GM12865 (cell line): ENCODE measurements at regions not wholly inside any gene's neighbourhood (a gene's known extent, or its start where the extent isn't known, plus 50 kb on each side); places are given as distances from the start of the nearest gene placed in this dataset.

Source experiments
- DNase-seq: peaks from one replicate; pipeline ENCODE4 v3.0.0; 2010; ENCODE audit warnings: low read depth
- H3K4me3 ChIP-seq: 2 replicates; pipeline ENCODE4 v1.5.1; 2011; ENCODE audit warnings: mild to moderate bottlenecking, low read depth, low read length, control low read depth
- CTCF ChIP-seq: IDR thresholded peaks from 2 replicates; pipeline ENCODE4 v1.5.1; 2011; ENCODE audit warnings: low read length, control low read depth, low read depth, inconsistent platforms; ENCODE audit not compliant: insufficient read depth; ENCODE audit errors: missing control alignments

GRCh38 chr19:57002710-57003109, 117.1 kb upstream of the USP29 start:
- DNase-seq = no peak
- TF ChIP-seq CTCF = no peak
- H3K4me3 ChIP-seq = no peak overlapping the region

- no peak for DNase-seq
- H3K4me3 ChIP-seq = no peak overlapping the region
- no peak for TF ChIP-seq CTCF
Measured at GRCh38 chr19:57004418-57004817, 115.4 kb upstream of the USP29 start.

DNA sequence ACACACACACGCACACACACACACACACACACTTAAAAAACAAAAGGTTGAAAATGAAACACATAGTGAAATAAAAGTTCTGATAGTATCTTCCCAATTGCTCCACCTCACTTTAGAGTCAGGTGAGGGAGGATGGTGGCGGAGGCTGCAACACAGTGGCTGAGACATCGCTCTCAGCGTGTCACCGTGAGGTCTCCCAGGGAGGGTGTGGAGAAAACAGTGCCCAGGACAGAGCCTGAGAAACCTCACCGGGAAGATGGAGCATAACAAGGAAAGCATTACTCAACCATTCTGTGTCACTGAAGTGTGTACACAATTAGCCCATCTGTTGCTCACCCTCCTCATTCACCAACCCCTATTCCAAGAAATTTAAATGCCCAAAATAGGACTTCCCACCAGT, 111.4 kb upstream of the USP29 start:
- H3K4me3 ChIP-seq = no peak overlapping the region
- no peak for DNase-seq
- no peak for TF ChIP-seq CTCF

DNA sequence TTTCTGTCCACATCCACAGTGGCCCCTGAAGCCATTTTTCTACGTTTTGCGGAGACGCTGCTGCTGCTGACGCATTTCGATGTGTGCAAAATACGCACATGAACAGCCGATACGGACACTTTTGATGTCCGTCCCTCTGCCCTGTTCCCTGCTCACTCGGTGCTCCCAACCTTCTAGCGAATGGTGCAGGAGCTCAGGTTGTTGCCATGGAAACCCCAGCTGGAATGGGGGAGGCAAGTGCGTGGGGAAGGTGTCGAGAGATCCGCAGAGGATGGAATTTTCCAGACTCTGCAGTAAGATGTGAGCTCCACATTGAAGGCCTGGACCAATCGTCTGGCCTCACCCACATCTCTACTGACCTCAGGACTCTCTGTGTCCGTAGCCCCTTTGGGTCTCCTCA, 109.2 kb upstream of the USP29 start:
- H3K4me3 ChIP-seq = no peak overlapping the region
- no peak for TF ChIP-seq CTCF
- DNase-seq = no peak

GRCh38 chr19:57016076-57016475, 103.7 kb upstream of the USP29 start:
- no peak overlapping the region for H3K4me3 ChIP-seq
- DNase-seq = no peak
- no peak for TF ChIP-seq CTCF

GRCh38 chr19:57016491-57016890, 103.3 kb upstream of the USP29 start:
- DNase-seq = no peak
- no peak for TF ChIP-seq CTCF
- no peak overlapping the region for H3K4me3 ChIP-seq

DNA sequence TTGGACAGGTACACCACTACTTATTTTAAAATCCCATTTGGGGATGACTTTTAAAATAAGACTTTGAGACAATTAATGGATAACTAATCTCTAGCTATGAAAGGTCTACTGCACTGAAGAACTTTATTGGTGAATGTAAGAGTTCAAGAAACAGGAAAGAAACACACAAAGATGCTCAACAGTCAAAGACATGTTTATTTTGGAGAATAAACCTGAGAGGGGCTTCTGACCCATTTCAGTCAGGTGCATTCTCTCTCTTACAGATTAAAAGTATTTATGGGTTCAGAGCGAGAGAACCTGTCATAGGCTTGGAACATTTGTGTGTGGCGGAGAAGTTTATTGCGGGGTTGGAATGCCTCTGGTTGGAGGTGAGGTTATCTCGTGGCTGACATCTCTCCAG, 94.3 kb upstream of the USP29 start:
- no peak overlapping the region for H3K4me3 ChIP-seq
- DNase-seq = no peak
- TF ChIP-seq CTCF = no peak
